Adipocyte (in vitro differentiated cells): ENCODE measurements at regions not wholly inside any gene's neighbourhood (a gene's known extent, or its start where the extent isn't known, plus 50 kb on each side); places are given as distances from the start of the nearest gene placed in this dataset.

ENCODE experiments used
- DNase-seq: peaks from one replicate; pipeline ENCODE4 v3.0.0-alpha.2; 2015; ENCODE audit warnings: low read depth
- H3K27me3 ChIP-seq: replicated peaks from 2 replicates; pipeline ENCODE4 v1.7.0; 2013; ENCODE audit warnings: mild to moderate bottlenecking, low read length, moderate library complexity; ENCODE audit not compliant: control insufficient read depth, insufficient read depth
- H3K36me3 ChIP-seq: 2 replicates; pipeline ENCODE4 v1.7.0; 2013; ENCODE audit warnings: low read length, mild to moderate bottlenecking, moderate library complexity; ENCODE audit not compliant: control insufficient read depth, insufficient read depth, severe bottlenecking
- H3K4me1 ChIP-seq: 2 replicates; pipeline ENCODE4 v1.7.0; 2013; ENCODE audit warnings: mild to moderate bottlenecking, low read length, moderate library complexity; ENCODE audit not compliant: control insufficient read depth, insufficient read depth
- H3K4me3 ChIP-seq: 2 replicates; pipeline ENCODE4 v1.7.0; 2013; ENCODE audit warnings: mild to moderate bottlenecking, low read length, moderate library complexity
- H3K9ac ChIP-seq: 2 replicates; pipeline ENCODE4 v1.7.0; 2013; ENCODE audit warnings: mild to moderate bottlenecking, low read length, moderate library complexity
- H3K9me3 ChIP-seq: 2 replicates; pipeline ENCODE4 v1.7.0; 2013; ENCODE audit warnings: mild to moderate bottlenecking, low read length, moderate library complexity; ENCODE audit not compliant: control insufficient read depth

DNA sequence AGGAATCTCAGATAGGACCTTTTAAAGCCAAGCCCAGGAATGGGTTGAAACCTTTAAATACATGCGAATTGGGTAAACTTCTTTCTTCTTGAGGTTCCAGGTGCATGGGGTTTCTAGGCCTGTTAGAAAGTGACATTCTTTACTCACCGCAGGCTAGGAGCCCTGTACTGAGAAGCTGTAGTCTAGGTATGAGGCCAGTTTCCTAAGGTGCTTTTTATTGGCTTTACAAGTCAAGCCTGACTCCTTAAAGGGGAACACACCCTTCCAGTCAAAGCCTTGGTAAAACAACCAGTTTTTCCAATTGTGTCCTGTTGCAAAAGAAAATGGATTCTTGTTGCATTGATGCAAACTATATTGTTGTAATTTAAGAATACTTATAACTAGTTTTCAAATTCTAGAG, 76.1 kb upstream of the ATP11B start:
- H3K4me3 ChIP-seq, result no peak overlapping the region
- H3K4me1 ChIP-seq, result no peaks in the 10 kb centered on the region
- H3K36me3 ChIP-seq, result no peaks in the 10 kb centered on the region
- no peaks in the 10 kb centered on the region for H3K9me3 ChIP-seq
- H3K27me3 ChIP-seq, result no peaks in the 10 kb centered on the region
- no peak overlapping the region for H3K9ac ChIP-seq
- DNase-seq, result no peak

DNA sequence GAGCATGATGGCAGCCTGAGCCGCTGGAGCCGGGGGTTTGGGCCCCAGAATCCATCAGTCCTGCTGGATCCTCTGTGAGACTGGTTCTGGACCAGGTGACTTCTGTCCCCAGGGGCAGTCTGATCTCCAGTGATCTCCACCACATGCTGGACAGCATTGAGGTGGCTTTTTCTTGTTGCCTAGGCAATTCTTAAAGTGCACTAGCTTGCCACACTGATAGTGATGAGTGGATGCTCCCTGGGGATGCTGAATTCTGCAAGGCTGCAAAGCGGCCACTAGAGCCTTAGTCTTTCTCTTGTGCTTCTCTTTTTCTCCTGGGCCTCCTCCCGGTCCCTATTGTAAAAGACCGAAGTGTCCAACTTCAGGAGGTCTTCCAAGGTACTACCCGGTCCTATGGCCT, 70.4 kb upstream of the ATP11B start:
- Histone ChIP-seq H3K4me1 (peaks cover 6% of the 10 kb centered on the region), H3K36me3 (no peaks in the 10 kb centered on the region), H3K9me3 (no peaks in the 10 kb centered on the region), H3K9ac (no peak overlapping the region), H3K27me3 (no peaks in the 10 kb centered on the region), H3K4me3 (no peak overlapping the region)
- no peak for DNase-seq

DNA sequence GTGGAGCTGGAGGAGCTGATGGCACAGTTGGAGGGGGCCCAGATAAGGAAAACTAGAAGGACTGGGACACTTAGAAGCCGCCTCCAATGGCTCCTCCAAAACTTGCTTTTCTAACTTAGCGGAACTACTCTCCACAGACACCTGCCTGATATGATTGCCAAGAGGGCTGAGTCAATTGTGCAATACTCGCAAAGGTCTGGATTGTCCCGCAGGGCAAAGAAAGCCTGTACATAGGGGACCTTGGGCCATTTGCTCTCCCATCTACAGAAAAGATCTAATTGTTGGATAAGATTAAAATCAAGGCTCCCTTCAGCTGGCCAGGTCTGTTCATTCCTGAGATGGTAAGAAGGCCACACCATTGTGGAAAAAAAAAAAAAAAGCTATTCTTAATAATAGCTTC, 69.7 kb upstream of the ATP11B start:
- Histone ChIP-seq H3K9me3 (no peaks in the 10 kb centered on the region), H3K36me3 (no peaks in the 10 kb centered on the region), H3K4me1 (peaks cover 6% of the 10 kb centered on the region), H3K9ac (no peak overlapping the region), H3K4me3 (no peak overlapping the region), H3K27me3 (no peaks in the 10 kb centered on the region)
- DNase-seq, result no peak

DNA sequence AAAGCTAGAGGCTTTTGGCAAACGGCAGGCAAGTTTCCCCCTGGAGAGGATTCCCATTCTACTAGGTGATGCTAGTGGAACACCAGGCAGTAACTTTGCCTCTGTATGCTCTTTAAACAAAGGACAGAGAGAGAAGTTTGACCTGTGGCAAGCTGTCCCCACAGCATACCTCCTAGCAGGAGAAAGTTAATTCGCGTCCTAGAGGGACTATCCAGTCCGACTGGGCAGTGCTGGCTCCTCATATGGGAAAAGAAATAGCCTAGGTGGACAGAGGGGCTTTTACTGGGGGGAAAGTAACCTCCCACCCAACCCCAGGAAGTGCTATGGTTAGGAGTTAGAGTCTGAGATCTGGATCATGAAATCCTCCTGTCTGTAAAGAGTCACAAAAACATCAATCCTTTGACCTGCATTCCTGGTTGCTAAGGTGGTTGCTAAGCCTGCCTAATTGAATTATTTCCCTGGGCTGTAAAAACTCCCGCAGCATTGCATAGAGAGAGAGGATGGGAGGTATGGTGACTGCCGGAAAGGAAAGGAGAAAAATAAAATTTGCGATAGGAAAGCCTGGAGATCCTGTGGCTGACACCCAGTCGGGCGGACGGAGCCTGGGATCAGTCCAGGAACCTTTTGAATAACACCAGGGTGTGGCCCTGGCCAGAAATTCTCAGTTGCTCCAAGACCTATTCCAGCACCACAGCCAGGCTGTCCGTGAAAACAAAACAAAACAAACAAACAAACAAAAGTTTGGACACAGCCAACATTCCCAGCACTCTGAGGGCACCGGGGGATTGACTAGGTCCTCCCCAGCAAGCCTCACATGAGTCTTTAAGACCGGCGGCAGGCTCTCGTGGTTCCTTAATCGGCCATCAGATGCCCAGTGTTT, 67.7 kb upstream of the ATP11B start:
- Histone ChIP-seq H3K9me3 (no peaks in the 10 kb centered on the region), H3K9ac (peak overlapping the region; percentile 63), H3K36me3 (no peaks in the 10 kb centered on the region), H3K27me3 (peaks cover 4% of the 10 kb centered on the region), H3K4me3 (peak overlapping the region; percentile 72), H3K4me1 (peaks cover 6% of the 10 kb centered on the region)
- peak; percentile 34 for DNase-seq

DNA sequence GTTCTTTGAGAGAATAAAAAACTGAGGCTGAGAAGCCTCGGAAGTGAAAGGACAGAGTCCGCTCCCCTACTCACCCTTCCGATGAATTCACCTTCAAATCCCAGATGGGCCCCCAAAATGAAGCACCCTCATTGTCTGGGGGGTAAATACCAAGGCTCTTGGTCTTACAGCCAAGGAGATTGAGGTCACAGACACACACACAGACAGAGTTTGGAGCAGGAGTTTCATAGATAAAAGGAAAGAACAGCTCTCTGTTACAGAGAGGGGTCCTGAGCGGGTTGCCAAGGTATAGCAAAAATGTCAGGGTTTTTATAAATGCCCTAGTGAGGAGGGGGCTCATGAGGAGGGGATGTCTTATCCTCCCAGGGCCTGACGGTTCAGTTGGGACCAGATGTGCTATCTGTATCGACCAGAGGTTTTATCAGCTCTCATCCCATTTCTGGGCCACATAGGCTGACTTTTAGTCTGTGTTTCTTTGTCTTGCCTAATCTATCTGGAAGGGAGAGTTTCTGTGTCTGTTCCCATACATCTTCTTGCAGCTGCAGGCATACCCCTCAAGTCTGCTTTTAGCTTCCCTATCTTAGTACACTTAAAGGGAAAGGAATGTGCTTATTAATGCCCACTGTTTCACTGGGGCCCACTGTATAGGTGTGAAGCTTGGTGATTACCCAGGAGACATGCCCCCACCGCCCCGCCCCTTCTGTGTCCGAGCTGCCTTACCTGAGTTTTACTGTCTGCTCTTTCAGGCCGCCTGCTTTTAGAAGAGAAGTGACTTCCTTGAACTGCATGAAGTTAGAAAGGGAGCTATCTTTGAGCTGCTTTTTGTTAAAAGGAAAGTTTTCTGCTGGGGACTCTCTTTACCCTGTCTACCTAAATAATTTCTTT, 66.8 kb upstream of the ATP11B start:
- peaks cover 4% of the 10 kb centered on the region for H3K27me3 ChIP-seq
- H3K4me1 ChIP-seq, result peaks cover 6% of the 10 kb centered on the region
- no peak for DNase-seq
- no peaks in the 10 kb centered on the region for H3K9me3 ChIP-seq
- no peaks in the 10 kb centered on the region for H3K36me3 ChIP-seq
- peak overlapping the region; percentile 63 for H3K9ac ChIP-seq
- peak overlapping the region; percentile 72 for H3K4me3 ChIP-seq

DNA sequence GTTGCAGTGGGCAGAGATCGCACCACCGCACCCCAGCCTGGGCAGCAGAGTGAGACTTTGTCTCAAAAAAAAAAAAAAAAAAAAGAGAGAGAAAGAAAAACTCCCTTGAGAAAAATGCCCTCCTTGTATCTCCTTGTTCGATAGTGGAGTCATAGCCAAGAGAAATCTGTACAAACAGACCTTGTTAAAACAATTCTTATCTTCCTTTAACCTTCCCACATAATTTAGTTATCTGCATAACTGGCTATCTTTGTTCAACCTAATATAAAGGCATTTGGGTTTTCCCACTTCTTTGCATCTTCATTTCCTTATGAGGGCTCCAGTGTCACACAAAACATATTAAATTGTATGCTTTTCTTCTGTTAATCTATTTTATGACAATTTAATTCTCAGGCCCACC, 65.1 kb upstream of the ATP11B start:
- no peak for DNase-seq
- H3K4me1 ChIP-seq, result peaks cover 6% of the 10 kb centered on the region
- no peak overlapping the region for H3K9ac ChIP-seq

DNA sequence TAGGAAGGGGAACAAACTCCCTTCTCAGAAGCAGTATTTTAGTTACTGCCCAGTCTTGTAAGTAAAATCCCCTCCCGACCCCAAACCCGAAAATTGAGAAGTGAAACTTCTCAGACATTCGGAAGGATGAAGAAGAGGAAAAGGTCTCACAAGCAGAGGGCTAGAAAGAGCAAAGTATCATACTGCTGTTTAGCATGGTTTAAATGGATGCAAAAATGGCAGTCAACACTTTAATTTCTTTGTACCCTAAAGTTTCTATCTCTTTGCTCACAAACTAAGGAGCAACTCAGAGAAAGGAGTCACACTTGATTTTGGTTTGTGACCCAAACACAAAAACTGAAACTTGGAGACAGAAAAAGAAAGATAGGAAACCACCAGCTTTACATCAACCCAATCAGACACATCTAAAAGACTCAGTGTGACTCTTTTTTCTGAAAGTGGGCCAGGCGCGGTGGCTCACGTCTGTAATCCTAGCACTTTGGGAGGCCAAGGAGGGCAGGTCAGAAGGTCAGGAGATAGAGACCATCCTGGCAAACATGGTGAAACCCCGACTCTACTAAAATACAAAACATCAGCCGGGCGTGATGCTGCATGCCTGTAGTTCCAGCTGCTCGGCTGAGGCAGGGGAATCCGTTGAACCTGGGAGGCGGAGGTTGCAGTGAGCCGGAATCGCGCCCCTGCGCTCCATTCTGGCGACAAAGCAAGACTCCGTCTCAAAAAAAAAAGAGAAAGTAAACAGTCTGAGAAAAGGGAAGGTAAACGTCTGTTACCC, 63.2 kb upstream of the ATP11B start:
- Histone ChIP-seq H3K27me3 (peaks cover 13% of the 10 kb centered on the region), H3K9me3 (no peaks in the 10 kb centered on the region), H3K4me1 (peaks cover 6% of the 10 kb centered on the region), H3K4me3 (no peak overlapping the region), H3K36me3 (no peaks in the 10 kb centered on the region), H3K9ac (no peak overlapping the region)
- DNase-seq, result no peak

More for the DNA sequence above, 65.1 kb upstream of the ATP11B start:
- no peaks in the 10 kb centered on the region for H3K36me3 ChIP-seq
- H3K27me3 ChIP-seq, result peaks cover 13% of the 10 kb centered on the region
- no peak overlapping the region for H3K4me3 ChIP-seq
- H3K9me3 ChIP-seq, result no peaks in the 10 kb centered on the region

DNA sequence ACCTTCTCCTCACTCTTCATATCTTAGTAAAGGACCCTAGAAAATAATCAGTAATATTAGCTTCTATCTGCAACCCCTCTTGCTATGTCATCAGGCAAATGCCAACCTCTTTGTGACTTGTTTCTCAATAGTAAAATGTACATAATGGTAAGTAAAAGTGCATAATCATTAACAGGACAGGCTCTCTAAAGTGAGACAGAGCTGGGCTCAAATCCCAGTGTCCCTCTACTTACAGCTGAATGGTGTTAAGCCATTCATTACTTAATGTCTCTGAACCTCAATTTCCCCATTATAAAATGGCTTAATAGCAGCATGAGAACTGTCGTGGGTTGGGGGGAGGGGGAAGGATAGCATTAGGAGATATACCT, 62.6 kb upstream of the ATP11B start:
- Histone ChIP-seq H3K9me3 (no peaks in the 10 kb centered on the region), H3K4me3 (no peak overlapping the region), H3K27me3 (peaks cover 13% of the 10 kb centered on the region), H3K9ac (no peak overlapping the region), H3K4me1 (peaks cover 9% of the 10 kb centered on the region), H3K36me3 (no peaks in the 10 kb centered on the region)
- no peak for DNase-seq

DNA sequence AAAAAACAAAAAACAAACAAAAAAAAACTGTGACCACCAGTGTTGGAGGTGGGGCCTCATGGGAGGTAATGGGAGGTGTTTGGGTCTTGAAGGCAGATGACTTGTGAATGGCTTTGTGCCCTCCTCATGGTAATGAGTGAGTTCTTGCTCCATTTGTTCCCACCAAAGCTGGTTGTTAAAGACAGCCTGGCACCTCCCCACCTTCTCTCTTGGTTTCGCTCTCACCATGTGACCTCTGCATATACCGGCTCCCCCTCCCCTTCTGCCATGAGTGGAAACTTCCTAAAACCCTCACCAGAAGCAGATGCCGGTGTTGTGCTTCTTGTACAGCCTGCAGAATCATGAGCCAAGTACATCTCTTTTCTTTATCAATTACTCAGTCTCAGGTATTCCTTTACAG, 61.5 kb upstream of the ATP11B start:
- Histone ChIP-seq H3K9ac (no peak overlapping the region), H3K4me1 (peaks cover 3% of the 10 kb centered on the region), H3K36me3 (no peaks in the 10 kb centered on the region), H3K4me3 (no peak overlapping the region), H3K9me3 (no peaks in the 10 kb centered on the region), H3K27me3 (peaks cover 13% of the 10 kb centered on the region)
- DNase-seq, result no peak

DNA sequence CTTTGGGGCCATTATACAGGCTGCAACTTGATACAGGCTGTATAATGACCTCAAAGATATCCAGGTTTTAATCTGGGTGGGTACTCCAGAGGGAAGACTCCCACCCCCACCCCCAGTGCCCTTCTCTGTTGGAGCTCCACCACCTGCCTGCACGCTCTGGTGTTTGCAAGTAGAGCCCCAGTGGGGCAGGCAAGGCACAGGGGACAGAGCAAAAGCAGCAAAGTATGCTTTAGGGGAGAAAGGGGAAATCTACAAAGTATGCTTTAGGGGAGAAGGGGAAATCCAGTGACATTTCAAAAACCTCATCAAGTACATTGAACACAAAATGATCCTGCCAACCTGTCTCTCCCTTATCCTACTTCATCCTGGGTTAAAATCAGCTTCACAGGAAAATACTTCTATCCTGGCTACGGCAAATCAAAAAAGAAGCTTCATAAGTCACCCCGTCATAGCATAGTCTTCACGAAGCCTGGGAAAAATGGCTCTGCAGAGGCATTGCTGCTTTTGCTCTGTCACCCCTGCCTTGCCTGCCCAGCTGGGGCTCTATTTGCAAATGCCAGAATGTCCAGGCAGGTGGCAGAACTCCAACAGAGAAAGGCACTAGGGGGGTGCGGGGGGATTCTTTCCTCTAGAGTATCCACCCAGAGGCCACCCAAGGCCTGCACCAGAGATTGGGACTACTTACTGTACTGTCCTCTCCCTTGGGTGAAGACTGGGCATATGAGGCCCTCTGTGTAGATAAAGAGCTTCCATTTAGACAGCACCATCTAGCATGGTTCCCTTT, 60.9 kb upstream of the ATP11B start:
- H3K4me3 ChIP-seq, result no peak overlapping the region
- no peaks in the 10 kb centered on the region for H3K36me3 ChIP-seq
- peaks cover 3% of the 10 kb centered on the region for H3K4me1 ChIP-seq
- no peak overlapping the region for H3K9ac ChIP-seq
- peaks cover 13% of the 10 kb centered on the region for H3K27me3 ChIP-seq
- DNase-seq, result no peak
- H3K9me3 ChIP-seq, result no peaks in the 10 kb centered on the region
